ENCODE measurements at regions not wholly inside any gene's neighbourhood (a gene's known extent, or its start where the extent isn't known, plus 50 kb on each side); places are given as distances from the start of the nearest gene placed in this dataset.

DNA sequence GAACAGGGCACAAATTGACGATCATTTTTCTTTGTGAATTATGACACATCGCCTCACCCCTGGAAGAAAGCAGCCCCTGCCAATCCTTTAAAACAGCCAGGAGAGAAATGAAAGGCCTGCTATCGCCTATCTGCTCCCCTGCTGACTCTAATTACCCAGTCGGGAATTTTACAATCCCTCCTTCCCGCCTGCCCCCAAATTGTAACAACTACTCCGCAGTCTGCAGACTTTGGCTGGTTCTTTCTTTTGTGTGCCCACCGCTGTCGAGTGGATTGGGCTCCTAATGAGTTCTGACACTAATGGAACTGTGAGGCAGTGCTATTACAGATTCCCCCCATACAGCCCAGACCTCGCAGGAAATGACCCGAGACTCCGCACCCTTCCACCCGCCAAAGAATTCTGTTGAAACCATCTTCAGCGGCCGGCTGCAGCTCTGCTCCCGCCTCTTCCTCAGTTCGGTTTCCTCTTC, 281.2 kb upstream of the PARD3B start:
- TF ChIP-seq, protein P1, sequence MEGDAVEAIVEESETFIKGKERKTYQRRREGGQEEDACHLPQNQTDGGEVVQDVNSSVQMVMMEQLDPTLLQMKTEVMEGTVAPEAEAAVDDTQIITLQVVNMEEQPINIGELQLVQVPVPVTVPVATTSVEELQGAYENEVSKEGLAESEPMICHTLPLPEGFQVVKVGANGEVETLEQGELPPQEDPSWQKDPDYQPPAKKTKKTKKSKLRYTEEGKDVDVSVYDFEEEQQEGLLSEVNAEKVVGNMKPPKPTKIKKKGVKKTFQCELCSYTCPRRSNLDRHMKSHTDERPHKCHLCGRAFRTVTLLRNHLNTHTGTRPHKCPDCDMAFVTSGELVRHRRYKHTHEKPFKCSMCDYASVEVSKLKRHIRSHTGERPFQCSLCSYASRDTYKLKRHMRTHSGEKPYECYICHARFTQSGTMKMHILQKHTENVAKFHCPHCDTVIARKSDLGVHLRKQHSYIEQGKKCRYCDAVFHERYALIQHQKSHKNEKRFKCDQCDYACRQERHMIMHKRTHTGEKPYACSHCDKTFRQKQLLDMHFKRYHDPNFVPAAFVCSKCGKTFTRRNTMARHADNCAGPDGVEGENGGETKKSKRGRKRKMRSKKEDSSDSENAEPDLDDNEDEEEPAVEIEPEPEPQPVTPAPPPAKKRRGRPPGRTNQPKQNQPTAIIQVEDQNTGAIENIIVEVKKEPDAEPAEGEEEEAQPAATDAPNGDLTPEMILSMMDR (IDR thresholded peaks at IDR 0.05), result no peak
- no peak for TF ChIP-seq POLR2A (IDR thresholded peaks at IDR 0.05)
